Uterus (tissue), 3 donors: ENCODE measurements at regions not wholly inside any gene's neighbourhood (a gene's known extent, or its start where the extent isn't known, plus 50 kb on each side); places are given as distances from the start of the nearest gene placed in this dataset.

Experiments
- DNase-seq, 2 donors: peaks; one replicate each; pipeline ENCODE4 v3.0.0-alpha.2; 2019 to 2020
- H3K27ac ChIP-seq, 2 donors: fragments of 200-600 bp; sonication (generic); 1 replicate in 1 of 2; 2 replicates in 1 of 2; pipeline ENCODE4 v1.5.1; 2016 to 2018
- H3K27me3 ChIP-seq, 2 donors: fragments of 200-600 bp; sonication (generic); one replicate each; pipeline ENCODE4 v1.5.1; 2018 to 2019; ENCODE audit warnings: control low read depth in 1 of 2
- H3K36me3 ChIP-seq, 2 donors: fragments of 200-600 bp; sonication (generic); one replicate each; pipeline ENCODE4 v1.5.1; 2019; ENCODE audit warnings: control low read depth in 1 of 2
- H3K4me1 ChIP-seq, 2 donors: fragments of 200-600 bp; sonication (generic); one replicate each; pipeline ENCODE4 v1.5.1; 2018 to 2019; ENCODE audit warnings: control low read depth in 1 of 2
- H3K4me3 ChIP-seq, 2 donors: fragments of 200-600 bp; sonication (generic); 1 replicate in 1 of 2; 2 replicates in 1 of 2; pipeline ENCODE4 v1.5.1; 2018 to 2019; ENCODE audit warnings: mild to moderate bottlenecking in 1 of 2
- H3K9me3 ChIP-seq, 2 donors: fragments of 200-600 bp; sonication (generic); one replicate each; pipeline ENCODE4 v1.5.1; 2019; ENCODE audit warnings: control low read depth in 1 of 2
- POLR2A ChIP-seq, 2 donors: fragments of 450-650 bp; IDR thresholded peaks; one replicate each; pipeline ENCODE4 v1.6.1; 2016; ENCODE audit warnings: antibody characterized with exemption in 2 of 2, mild to moderate bottlenecking in 1 of 2, moderate library complexity in 1 of 2
- intact Hi-C: fragments of 100-400 bp; cut with DNase I; formaldehyde crosslinking; loops from one replicate; pipeline ENCODE4 v1.15.1; 2023; ENCODE audit warnings: low total_unique reads
- TF ChIP-seq, protein P1 (sequence below), 4 experiments: fragments of 200-600 bp in 2 of 4; fragments of 450-650 bp in 2 of 4; sonication (generic) in 2 of 4; IDR thresholded peaks; one replicate each; pipeline ENCODE4 v1.5.1; 2016 to 2019; ENCODE audit warnings: antibody characterized with exemption in 4 of 4, mild to moderate bottlenecking in 2 of 4, moderate library complexity in 1 of 4
- donor health status: DM: yes; HTN: yes; CAD: no.

DNA sequence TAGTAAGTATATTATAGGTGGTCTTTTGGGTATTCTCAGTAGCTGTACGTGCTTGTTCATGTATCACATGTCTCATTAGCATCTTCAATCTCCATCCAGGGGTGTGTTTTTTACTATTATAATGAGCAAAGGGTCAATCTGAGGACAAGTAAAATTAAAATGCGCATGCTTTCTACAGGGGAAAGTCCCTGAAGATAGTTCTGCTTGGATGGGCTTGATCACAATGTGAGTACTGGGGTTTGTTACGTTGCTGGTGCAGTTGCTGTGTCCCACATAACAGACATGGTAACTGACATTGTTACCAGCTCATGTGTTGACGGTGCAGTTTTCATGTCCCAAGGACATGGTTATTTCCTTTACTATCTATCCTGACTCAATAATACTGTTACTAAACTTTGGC, 65.9 kb downstream of the UCHL1 start:
- Histone ChIP-seq H3K4me1 (no peaks in the 10 kb centered on the region), H3K4me3 (no peak overlapping the region), H3K9me3 (no peaks in the 10 kb centered on the region), H3K27me3 (no peaks in the 10 kb centered on the region), H3K27ac (no peak overlapping the region), H3K36me3 (no peaks in the 10 kb centered on the region)
- no peak for TF ChIP-seq POLR2A (IDR thresholded peaks at IDR 0.05)
- TF ChIP-seq, protein P1, sequence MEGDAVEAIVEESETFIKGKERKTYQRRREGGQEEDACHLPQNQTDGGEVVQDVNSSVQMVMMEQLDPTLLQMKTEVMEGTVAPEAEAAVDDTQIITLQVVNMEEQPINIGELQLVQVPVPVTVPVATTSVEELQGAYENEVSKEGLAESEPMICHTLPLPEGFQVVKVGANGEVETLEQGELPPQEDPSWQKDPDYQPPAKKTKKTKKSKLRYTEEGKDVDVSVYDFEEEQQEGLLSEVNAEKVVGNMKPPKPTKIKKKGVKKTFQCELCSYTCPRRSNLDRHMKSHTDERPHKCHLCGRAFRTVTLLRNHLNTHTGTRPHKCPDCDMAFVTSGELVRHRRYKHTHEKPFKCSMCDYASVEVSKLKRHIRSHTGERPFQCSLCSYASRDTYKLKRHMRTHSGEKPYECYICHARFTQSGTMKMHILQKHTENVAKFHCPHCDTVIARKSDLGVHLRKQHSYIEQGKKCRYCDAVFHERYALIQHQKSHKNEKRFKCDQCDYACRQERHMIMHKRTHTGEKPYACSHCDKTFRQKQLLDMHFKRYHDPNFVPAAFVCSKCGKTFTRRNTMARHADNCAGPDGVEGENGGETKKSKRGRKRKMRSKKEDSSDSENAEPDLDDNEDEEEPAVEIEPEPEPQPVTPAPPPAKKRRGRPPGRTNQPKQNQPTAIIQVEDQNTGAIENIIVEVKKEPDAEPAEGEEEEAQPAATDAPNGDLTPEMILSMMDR (IDR thresholded peaks at IDR 0.05), result no peak
- no peak for DNase-seq
- intact Hi-C loops, result no loop called here

DNA sequence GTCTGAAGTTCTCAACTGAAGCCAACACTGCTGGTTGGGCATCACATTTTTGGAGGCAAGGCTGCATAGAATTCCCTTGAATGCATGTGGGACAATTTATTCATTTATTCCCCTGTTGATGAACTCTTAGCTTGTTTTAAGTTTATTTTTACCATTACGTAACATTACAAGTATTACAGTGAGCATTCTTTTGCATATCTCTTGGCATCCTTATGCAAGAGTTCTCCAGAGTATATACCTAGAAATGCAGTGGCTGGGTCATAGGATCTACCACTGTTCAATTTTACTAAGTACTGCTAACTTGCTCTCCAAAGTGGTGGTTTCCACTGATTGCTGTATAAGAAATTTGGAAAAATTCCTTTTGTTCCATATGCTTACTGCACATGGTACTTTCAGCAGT, 66.5 kb downstream of the UCHL1 start:
- Histone ChIP-seq H3K36me3 (no peaks in the 10 kb centered on the region), H3K27me3 (no peaks in the 10 kb centered on the region), H3K4me3 (no peak overlapping the region), H3K27ac (no peak overlapping the region), H3K4me1 (no peaks in the 10 kb centered on the region), H3K9me3 (no peaks in the 10 kb centered on the region)
- TF ChIP-seq, protein P1 (IDR thresholded peaks at IDR 0.05), result no peak
- no peak for TF ChIP-seq POLR2A (IDR thresholded peaks at IDR 0.05)
- intact Hi-C loops, result no loop called here
- no peak for DNase-seq

DNA sequence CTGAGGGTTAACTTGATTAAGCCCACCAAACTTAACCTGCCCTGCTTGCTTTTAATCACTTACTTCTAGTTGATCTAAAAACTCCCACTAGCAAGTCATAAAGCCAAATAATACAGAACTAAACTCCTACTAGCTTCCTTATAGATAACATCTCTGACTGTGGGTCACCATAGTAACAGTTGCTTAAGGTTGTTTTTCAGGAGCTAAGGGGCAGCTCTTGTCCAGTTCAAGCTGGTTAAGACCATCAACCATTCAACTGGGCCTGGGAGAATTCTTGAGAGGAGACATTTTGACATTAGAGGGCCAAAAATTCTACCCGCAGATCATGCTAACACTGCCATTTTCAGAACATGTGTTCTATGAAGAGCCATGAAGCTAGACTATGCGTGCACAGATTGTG, 67.0 kb downstream of the UCHL1 start:
- Histone ChIP-seq H3K4me1 (no peaks in the 10 kb centered on the region), H3K9me3 (no peaks in the 10 kb centered on the region), H3K27me3 (no peaks in the 10 kb centered on the region), H3K36me3 (no peaks in the 10 kb centered on the region), H3K4me3 (no peak overlapping the region), H3K27ac (no peak overlapping the region)
- DNase-seq, result no peak
- TF ChIP-seq POLR2A (IDR thresholded peaks at IDR 0.05), result no peak
- TF ChIP-seq, protein P1 (IDR thresholded peaks at IDR 0.05), result no peak
- intact Hi-C loops, result no loop called here

DNA sequence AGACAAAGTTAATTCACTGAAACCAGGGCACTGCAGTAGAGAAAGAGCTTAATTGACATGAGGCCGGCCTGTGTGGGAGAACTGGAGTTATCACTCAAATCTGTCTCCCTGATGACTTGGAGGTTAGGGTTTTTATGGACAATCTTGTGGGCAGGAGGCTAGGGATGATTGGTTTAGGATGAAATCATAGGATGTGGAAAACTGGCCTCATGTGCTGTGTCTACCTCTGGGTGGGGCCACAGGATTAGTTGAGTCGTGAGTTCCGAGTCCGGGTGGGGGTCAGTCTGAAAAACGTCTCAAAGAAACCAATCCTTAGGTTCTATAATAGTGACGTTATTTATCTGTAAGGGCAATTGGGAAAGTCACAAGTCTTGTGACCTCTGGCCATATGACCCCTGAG, 68.1 kb downstream of the UCHL1 start:
- no peak overlapping the region for H3K4me3 ChIP-seq
- no peak overlapping the region for H3K27ac ChIP-seq
- TF ChIP-seq, protein P1 (IDR thresholded peaks at IDR 0.05), result no peak
- DNase-seq, result no peak
- H3K9me3 ChIP-seq, result no peaks in the 10 kb centered on the region
- intact Hi-C loops, result no loop called here
- H3K36me3 ChIP-seq, result no peaks in the 10 kb centered on the region
- no peaks in the 10 kb centered on the region for H3K4me1 ChIP-seq
- H3K27me3 ChIP-seq, result no peaks in the 10 kb centered on the region

DNA sequence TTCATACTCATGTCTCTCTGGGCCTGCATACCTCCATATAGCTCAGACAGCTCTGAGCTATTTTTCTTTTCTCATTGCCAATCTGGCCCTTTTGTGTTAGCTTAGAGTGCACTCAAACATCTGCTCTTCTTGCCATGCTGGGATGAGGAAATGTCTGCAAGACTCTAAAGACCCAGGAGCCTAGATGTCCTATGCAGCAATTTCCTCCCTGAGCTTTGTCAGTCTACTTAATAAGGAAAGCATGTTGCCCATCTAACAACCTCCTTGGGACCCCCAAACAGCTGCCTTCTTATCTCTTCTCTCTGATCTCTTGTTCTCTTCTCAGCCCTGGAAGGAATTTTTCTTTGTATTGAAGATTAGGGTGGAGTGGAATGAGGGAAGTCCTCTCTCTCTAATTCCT, 69.2 kb downstream of the UCHL1 start:
- TF ChIP-seq, protein P1 (IDR thresholded peaks at IDR 0.05), result no peak
- TF ChIP-seq POLR2A (IDR thresholded peaks at IDR 0.05), result no peak
- no peaks in the 10 kb centered on the region for H3K27me3 ChIP-seq
- no peak overlapping the region for H3K27ac ChIP-seq
- no peaks in the 10 kb centered on the region for H3K9me3 ChIP-seq
- no peaks in the 10 kb centered on the region for H3K4me1 ChIP-seq
- no peak for DNase-seq
- no peak overlapping the region for H3K4me3 ChIP-seq
- no peaks in the 10 kb centered on the region for H3K36me3 ChIP-seq
- intact Hi-C loops, result no loop called here
